ENCODE measurements at regions not wholly inside any gene's neighbourhood (a gene's known extent, or its start where the extent isn't known, plus 50 kb on each side); places are given as distances from the start of the nearest gene placed in this dataset.

GRCh38 chr14:39890026-39890425, 457.8 kb upstream of the FBXO33 start:
- TF ChIP-seq CTCF (conservative IDR thresholded peaks at IDR 0.05; ENCODE audit: low read depth in 2 of 2) (no peak), POLR2AphosphoS5 (IDR thresholded peaks at IDR 0.05; ENCODE audit: low read depth) (no peak)

Data from GM23338 (cell line).